NCI-H748 treated with DMSO at 0.1 percent for 48 hours (cell line): ENCODE measurements at regions not wholly inside any gene's neighbourhood (a gene's known extent, or its start where the extent isn't known, plus 50 kb on each side); places are given as distances from the start of the nearest gene placed in this dataset.
"Not testable (repeated sequence)": the region's sequence is repeated elsewhere in the genome, so short reads cannot be mapped to it uniquely, and the experiment has no call there.

Experiments
- DNase-seq: peaks from one replicate; lab custom pipeline; 2025; lab: John Stamatoyannopoulos, UW

DNA sequence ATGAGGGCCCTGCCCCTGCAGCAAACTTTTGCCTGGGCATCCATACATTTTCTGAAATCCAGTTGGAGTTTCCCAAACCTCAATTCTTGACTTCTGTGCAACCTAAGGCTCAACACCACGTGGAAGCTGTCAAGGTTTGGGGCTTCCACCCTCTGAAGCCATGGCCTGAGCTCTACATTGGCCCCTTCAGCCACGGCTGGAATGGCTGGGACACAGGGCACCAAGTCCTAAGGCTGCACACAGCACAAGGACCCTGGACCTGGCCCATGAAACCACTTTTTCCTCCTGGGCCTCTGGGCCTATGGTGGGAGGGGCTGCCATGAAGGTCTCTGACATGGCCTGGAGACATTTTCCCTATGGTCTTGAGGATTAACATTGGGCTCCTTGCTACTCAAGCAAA is 266.3 kb downstream of the LRIG3 start:
- no peak for DNase-seq

DNA sequence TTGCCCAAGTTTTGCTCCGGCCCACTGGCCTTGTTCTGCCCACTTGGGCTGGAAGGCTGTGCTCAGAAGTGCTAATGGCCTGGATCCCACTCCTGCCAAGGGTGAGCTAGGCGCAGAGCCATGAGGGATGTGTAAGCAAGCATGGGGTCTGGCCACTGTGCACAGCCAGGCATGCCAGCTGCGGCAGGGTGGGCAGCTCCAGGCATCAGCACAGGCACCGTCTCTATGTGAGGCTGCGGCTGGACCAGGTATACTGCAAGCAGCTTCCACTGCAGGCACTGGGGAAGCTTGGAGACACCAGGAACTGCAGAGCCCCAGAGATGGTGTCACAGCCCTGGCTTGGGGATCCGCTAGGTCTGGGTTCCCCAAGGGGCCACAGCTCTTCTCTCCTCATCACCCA is 264.9 kb downstream of the LRIG3 start:
- no peak for DNase-seq

DNA sequence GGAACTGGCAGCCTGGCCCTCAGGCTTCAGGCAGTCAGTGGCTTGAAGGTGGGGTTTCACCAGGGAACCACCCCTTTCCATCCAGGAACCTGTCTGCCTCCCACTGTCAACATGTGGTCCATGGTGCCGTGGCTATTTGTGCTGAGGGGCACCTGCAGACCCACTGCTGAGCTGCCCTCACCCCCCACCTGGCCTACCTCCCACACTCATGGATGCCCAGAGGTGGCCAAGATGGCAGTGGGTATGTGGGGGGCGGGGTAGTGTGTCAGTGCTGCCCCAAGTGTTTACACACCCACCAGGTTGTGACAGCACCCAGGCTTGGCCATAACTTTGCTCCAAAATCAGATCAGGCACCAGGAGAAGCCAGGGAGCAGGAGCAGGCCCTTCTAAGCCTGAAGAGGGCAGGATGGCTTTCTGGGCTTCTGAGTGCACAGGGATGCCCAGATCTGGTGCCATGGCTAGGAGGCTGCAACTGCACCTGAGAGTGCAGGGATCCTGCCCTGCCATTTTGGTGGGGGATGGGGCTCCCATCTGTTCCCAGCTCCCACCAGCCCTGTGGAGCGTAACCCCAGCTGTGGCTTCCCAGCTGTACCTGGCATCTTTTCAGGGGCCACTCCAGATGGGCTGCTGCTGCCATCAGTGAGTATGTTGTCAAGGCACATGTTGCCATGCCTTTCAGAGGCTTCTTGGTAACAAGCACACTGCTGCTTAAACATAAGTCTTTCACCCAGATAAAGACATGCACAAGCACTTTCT is 263.9 kb downstream of the LRIG3 start:
- DNase-seq: no peak

DNA sequence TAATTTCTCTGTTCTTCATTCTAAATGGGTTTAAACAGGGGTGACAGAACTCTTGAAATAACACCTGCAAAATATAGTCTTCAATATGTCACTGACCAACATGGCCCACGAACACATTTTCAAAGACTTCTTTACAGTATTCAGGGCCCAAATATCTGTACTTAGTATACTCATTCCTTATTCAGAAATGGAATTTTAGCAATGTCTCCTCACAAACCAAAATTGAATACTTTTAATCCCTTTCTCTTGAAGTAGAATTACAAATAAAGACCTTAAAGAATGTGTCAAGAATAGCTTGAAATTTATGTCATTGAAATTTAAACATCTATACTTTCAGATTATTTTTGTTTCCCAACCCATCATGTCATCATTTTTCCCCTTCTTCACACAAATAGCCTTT is 263.1 kb downstream of the LRIG3 start:
- no peak for DNase-seq

DNA sequence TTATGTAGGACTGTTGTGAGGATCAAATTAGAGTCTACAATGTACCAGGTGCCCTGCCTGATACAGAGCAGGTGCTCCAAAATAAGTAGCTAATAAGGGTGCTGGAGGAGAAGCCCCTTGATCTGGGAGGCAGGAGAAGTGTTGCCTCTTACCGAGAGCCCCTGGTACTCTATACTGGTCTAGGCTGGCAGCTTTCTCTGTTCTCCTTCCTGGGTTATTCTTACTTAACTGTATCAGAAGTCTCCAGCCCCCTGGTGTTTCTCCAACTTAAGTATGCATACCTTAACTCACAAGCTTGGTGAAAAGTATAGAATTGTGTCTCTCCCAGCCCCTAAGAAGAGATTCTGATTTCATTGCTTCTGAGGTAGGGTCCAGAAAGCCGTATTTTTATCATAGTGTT is 254.9 kb downstream of the LRIG3 start:
- no peak for DNase-seq

DNA sequence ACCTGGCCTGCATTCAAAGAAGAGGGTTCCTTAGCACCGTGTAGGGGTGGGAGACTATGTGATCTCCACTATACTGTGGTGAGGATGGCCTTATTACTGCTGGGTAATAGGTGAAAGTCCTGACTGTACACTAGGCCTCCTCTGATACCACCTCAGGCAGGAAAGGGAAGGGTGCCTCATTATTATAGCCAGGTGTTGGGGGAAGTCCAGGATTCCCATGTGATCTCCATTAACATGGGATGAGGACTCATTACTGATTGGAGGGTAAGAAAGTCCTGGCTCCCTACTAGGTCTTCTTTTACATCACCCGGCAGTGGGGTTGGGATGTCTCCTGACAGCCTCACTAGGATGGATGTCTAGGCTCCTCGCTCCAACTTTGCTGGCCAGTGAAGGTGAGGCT is 252.1 kb downstream of the LRIG3 start:
- DNase-seq: no peak

DNA sequence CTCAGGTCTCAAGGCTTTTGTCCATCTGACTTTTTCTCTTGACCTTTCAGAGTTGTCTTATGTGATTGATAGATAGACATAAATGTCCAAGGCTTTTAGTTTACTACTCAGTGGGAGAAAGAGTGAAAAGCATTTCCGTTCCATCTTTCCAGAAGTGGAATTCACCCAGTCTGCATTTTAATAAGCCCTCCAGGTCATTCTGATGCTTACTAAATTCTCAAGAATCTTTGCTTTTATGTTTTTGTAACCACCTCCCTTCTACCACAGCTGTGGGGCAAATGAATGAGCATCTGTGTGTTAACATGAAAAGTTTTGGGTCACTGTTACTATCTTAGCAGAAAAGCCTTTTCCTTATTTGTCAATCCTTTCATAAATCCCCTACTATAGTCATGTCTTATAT is 251.4 kb downstream of the LRIG3 start:
- no peak for DNase-seq

DNA sequence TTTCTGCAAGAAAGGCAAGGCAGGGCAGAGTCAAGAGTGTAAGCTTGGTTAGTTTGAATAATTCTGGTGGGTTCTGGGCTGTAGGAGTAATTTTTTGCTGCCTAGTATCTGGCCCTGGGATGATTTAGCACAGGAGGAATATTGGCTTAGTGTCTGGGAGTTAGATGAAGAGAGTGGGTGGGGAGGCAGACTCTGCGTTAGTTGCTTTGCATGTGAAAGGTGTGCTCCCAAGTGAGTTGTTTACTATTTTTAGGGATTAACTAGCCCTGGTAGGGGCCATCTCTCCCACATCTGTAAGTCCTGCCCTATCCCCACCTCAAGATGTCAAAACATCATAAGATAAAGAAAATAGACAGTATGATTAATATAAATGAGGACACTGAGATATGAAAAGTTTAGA is 249.7 kb downstream of the LRIG3 start:
- no peak for DNase-seq

DNA sequence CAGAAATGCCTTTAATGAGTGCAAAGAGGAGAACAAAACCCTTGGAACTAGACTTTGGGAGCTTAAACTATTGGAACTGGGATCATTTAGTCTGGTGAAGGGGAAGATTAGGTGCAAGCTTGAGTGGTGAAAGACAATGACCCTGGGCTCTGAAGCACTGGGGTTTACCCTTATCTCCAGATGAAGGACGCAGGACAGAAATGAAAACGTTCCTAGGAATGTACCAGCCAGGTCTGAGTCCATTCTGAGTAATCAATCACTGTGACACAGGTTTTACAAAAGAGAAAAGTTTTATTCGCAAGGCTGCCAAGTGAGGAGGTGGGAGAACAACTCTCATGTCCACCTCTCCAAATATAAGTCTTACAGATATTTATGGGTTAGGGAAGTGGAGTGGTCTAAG is 249.1 kb downstream of the LRIG3 start:
- DNase-seq: no peak

DNA sequence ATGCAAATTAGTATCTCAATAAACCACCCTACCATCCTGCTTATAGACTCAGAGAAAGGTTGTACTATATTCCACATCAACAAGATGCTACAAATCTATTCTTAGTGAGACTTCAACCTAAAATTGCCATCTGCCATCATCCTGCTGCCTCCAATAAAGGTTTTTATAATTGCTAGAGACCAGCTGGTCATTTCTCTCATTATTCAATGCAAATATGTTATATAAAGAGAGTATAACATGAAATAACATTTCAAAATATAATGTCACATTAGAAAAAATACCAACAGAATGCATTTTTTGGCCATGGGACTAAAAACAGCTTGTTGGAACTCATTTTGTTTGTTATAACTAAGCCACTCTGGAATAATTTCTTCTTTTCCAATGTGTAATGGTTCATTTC is 247.3 kb downstream of the LRIG3 start:
- DNase-seq: no peak

DNA sequence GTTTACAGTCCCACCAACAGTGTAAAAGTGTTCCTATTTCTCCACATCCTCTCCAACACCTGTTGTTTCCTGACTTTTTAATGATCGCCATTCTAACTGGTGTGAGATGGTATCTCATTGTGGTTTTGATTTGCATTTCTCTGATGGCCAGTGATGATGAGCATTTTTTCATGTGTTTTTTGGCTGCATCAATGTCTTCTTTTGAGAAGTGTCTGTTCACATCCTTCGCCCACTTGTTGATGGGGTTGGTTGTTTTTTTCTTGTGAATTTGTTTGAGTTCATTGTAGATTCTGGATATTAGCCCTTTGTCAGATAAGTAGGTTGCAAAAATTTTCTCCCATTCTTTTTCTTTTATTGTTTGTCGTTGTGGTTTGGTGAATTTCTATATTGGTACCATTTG is 242.5 kb downstream of the LRIG3 start:
- DNase-seq: not testable (repeated sequence)

DNA sequence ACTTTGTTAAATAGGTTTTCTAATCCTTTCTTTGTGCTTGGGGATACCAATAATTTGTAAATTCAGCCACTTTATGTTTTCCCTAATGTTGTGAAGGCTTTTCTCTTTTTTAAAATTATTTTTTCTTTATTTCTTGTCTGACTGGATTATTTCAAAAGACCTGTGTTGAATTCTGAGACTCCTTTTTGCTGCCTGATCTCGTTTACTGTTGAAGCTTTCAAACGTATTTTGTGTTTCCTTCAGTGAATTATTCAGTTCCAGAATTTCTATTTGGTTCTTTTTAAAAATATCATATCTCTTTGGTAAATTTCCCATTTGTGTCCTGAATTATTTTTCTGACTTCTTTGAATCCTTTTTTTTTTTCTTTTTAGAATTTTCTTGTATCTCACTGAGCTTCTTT is 241.6 kb downstream of the LRIG3 start:
- DNase-seq: no peak

DNA sequence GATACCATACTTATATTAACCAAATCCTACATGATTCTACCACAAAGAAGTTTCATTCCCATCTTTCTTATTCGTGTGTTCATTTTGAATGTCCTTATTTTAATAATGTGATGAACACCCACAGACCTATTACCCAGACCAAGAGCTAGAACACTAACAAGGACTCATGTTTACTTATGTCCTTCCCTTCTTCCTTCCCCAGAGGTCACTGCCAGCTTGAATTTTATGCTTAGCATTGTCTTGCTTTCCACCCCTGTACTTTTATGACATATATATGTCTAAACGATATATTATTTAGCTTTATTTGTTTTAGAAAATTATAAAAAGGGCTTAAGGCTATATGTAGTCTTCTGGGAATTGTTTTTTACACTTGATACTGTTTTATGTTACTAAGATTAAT is 238.6 kb downstream of the LRIG3 start:
- no peak for DNase-seq

DNA sequence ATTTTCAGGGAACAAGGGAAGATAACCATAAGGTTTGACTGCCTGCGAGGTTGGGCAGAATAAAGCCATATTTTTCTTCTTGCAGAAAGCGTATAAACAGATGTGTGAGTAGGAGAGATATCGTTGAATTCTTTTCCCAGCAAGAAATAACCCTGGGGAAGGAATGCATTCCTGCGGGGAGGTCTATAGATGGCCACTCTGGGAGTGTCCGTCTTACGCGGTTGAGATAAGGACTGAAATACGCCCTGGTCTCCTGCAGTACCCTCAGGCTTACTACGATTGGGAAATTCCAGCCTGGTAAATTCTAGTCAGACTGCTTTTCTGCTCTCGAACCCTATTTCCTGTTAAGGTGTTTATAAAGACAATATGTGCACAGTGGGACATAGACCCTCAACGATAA is 225.0 kb downstream of the LRIG3 start:
- no peak for DNase-seq

DNA sequence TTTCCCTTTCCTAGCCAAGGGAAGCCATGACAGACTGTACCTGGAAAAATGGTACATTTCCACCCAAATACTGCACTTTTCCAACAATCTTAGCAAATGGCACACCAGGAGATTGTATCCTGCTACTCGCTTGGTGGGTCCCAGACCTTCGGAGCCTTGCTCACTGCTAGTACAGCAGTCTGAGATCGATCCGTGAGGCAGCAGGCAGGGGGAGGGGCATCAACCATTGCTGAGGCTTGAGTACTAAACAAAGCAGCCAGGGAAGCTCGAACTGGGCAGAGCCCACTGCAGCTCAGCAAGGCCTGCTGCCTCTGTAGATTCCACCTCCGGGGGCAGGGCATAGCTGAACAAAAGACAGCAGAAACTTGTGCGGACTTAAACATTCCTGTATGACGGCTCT is 218.8 kb downstream of the LRIG3 start:
- DNase-seq: no peak

DNA sequence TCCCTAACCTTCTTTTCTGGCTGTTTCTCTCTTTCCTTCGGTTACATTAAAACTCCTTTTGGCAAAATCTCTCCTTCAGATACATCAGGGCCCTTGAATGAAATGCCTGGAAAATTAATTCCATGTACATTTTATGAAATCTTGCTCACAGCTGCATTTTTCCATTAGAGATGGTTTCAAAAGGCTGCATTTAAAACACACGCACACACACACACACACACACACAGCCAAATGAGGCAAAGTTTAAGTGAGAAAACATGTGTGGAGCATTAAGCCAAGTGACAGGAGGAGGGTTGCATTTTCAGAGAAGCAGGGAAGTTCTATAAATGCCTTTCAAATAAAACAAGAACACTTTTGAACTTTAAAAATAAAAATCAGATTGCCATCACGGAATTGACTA is 216.4 kb downstream of the LRIG3 start:
- DNase-seq: no peak

DNA sequence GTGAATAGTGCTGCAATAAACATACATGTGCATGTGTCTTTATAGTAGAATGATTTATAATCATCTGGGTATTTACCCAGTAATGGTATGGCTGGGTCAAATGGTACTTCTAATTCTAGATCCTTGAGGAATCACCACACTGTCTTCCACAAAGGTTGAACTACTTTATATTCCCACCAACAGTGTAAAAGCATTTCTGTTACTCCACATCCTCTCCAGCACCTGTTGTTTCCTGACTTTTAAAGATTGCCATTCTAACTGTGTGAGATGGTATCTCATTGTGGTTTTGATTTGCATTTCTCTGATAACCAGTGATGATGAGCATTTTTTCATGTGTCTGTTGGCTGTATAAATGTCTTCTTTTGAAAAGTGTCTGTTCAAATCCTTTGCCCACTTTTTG is 215.5 kb downstream of the LRIG3 start:
- not testable (repeated sequence) for DNase-seq

DNA sequence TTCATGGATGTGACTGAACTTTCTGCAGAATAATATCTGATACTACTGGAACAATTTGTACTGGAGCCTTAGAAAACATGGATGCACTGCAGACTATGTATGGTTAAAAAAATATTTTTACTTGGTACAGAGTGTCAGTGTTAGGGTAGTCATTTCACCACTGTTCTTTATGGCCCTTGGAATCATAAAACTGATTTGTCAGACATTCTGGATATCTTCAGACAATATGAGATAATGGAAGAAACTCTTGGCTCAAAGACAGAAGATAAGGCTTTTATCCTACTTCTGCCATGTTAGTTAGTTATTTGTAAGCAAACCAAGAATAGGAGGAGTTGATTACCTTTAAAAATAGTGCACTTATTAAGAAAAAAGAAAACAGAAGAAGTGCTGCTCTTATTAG is 209.4 kb downstream of the LRIG3 start:
- no peak for DNase-seq

DNA sequence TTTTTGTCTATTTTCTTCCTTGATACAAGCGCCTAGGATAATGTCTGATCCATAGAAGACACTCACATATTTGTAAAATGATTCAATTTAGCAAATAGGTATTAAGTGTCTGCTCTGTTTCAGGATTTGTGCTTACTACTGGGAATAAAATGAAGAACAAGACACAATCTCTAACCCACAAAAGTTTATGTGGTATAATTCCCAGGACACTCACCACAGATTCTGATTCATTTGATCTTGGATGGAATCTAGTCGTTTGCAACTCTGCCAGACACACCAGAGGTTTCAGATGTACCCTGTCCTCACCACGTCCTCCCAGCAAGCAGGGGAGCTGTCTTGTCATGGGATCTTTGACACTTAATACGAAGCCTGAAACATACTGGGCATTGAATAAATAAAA is 208.3 kb downstream of the LRIG3 start:
- DNase-seq: no peak

DNA sequence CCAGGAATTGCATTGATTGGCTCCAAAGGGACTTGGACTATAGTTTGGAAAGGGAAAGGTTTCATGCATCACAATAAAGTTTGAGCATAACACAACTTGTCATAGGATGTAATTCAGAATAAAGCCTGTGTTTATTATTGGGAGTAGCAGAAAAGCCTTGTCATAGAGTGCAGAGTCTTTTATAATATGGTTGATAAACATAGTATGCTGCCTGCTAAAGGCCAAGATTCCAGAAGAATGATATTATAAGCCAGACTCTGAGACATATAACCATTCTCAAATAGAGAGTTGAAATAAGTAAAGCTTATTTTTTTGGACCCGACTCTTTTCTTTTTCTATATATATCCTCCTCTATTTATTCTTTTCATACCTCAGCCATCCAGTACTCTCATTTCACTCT is 207.3 kb downstream of the LRIG3 start:
- DNase-seq: no peak

DNA sequence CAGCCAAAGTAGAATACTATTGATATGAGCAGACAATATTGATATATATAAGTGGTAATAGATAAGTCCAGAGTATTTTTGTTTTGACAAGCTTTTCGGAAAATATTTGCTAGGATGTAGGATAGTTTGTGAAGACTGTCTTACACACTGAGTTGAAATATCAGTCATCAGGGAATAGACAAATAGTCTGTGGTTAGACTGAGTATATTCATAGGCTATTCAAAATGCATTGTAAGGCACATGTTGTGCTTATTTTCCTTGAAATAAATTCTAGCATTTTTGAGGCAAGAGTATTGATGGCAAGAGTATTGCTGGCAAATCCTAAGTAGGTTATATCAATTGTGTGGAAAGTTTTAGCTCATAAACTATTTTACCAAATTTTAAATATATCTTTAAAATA is 201.1 kb downstream of the LRIG3 start:
- no peak for DNase-seq

DNA sequence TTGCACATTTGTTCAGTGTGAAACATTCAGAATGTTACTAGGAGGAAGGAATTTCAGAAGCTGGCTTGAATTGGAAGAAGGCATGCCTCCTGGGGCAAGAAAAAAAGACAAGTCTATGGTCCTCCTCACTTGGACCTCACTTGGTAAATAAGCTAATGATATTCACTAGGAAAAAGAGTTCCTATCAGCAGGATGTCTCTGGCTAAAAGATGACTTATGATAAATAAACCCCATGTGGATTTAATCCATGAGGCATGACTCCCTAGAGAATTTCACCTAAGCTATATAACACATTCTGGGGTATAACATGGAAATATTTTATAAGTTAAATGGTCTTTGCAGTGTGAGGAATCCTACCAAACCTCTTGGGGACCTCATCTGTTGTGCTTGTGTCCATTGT is 199.9 kb downstream of the LRIG3 start:
- no peak for DNase-seq

DNA sequence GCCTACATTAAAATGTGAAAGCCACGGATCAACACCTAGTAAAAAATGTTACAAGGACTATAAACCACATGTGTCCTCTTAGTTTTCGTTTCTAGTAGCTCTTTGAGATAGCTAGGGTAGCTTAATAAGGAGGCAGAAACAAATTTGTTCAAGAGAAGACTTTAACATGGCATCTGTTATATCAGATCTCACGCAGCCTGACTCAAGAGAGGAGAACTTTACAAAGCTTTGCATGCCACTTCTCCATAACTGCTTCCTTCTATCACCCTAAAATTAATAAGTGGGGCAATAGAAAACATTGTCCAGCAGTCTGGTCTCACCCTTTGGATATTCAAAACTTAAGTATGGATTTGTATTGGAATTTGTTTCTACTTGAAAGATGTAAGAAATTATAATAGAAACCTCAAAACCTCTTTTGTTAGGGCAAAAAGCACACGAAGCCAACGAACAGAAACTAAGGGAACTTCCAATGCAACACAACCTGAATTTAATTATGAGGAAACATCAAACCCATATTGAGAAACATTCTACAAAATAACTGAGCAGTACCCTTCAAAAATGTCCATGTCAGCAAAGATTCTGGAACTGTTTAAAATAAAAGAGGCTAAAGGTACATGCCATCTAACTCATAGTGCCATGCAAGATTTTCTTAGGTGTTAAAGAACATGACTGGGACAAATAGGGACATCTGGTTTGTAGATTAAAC is 194.8 kb downstream of the LRIG3 start:
- no peak for DNase-seq

DNA sequence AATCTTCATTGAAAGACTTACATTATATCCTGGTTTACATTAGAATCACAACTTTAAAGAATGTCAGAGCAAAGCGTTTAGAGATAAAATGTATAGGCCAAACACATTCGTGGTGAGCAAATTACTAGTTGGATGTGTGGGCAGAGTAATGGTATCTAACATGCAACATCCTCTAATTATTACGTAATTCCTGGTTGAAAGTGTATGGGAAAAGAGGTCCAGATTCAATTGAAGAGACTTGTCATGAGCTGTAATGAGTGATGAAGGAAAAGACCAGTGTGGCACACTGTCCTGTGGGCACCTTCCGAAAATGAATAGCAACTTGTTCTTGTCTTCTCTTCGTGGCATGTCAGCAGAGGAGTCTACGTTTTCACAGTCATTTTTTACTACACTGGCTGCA is 192.8 kb downstream of the LRIG3 start:
- no peak for DNase-seq
